Colonic mucosa (tissue), 4 donors: ENCODE measurements at regions not wholly inside any gene's neighbourhood (a gene's known extent, or its start where the extent isn't known, plus 50 kb on each side); places are given as distances from the start of the nearest gene placed in this dataset.

Source experiments
- DNase-seq: peaks from one replicate; pipeline ENCODE4 v3.0.0-alpha.2; 2020
- H3K27ac ChIP-seq: fragments of 200-600 bp; one replicate; pipeline ENCODE4 v1.8.0; 2021
- H3K27me3 ChIP-seq: fragments of 200-600 bp; one replicate; pipeline ENCODE4 v1.8.0; 2021
- H3K36me3 ChIP-seq: fragments of 200-600 bp; one replicate; pipeline ENCODE4 v1.8.0; 2021
- H3K4me1 ChIP-seq: fragments of 200-600 bp; one replicate; pipeline ENCODE4 v1.8.0; 2021; ENCODE audit warnings: mild to moderate bottlenecking
- H3K4me3 ChIP-seq: fragments of 200-600 bp; one replicate; pipeline ENCODE4 v1.8.0; 2021
- H3K9ac ChIP-seq, 2 donors: one replicate each; pipeline ENCODE4 v1.7.0; 2013; ENCODE audit warnings: control low read depth in 2 of 2, low read depth in 2 of 2, low read length in 2 of 2
- H3K9me3 ChIP-seq: fragments of 200-600 bp; one replicate; pipeline ENCODE4 v1.8.0; 2021
- CTCF ChIP-seq: fragments of 200-600 bp; IDR thresholded peaks from one replicate; pipeline ENCODE4 v1.8.0; 2022; ENCODE audit warnings: antibody characterized with exemption, mild to moderate bottlenecking
- intact Hi-C: fragments of 100-400 bp; cut with DNase I; formaldehyde crosslinking; loops from one replicate; pipeline ENCODE4 v1.14.1; 2022
- donor health status: healthy.
- donor health status: DM: no; HTN: no; CAD: no.
- donor health status: DM: no; HTN: no; CAD: no.

GRCh38 chr15:70453766-70454165, 309.6 kb downstream of the UACA start:
- Histone ChIP-seq H3K9me3 (no peaks in the 10 kb centered on the region), H3K9ac (no peak overlapping the region), H3K27me3 (no peaks in the 10 kb centered on the region), H3K27ac (no peak overlapping the region), H3K36me3 (no peaks in the 10 kb centered on the region), H3K4me3 (no peak overlapping the region), H3K4me1 (no peaks in the 10 kb centered on the region)
- no peak for DNase-seq
- intact Hi-C loops, result no loop called here
- TF ChIP-seq CTCF, result no peak

- Histone ChIP-seq H3K4me1 (no peaks in the 10 kb centered on the region), H3K9ac (no peak overlapping the region), H3K27ac (no peak overlapping the region), H3K27me3 (peaks cover 2% of the 10 kb centered on the region), H3K4me3 (no peak overlapping the region), H3K36me3 (no peaks in the 10 kb centered on the region), H3K9me3 (no peaks in the 10 kb centered on the region)
- intact Hi-C loops, result no loop called here
- DNase-seq, result no peak
- TF ChIP-seq CTCF, result no peak
Observed at GRCh38 chr15:70453238-70453637, 310.1 kb downstream of the UACA start.

GRCh38 chr15:70451821-70452653, 311.3 kb downstream of the UACA start:
- Histone ChIP-seq H3K27me3 (peaks cover 6% of the 10 kb centered on the region), H3K4me3 (no peak overlapping the region), H3K9ac (no peak overlapping the region), H3K36me3 (no peaks in the 10 kb centered on the region), H3K4me1 (no peaks in the 10 kb centered on the region), H3K9me3 (no peaks in the 10 kb centered on the region), H3K27ac (no peak overlapping the region)
- intact Hi-C loops, result no loop called here
- DNase-seq, result peak; percentile 33
- TF ChIP-seq CTCF, result no peak

GRCh38 chr15:70450142-70450443, 313.3 kb downstream of the UACA start:
- no peak for TF ChIP-seq CTCF
- no peak overlapping the region for H3K27ac ChIP-seq
- no peak overlapping the region for H3K4me3 ChIP-seq
- H3K27me3 ChIP-seq, result peaks cover 6% of the 10 kb centered on the region
- no peak for DNase-seq
- H3K36me3 ChIP-seq, result no peaks in the 10 kb centered on the region
- no peak overlapping the region for H3K9ac ChIP-seq
- intact Hi-C loops, result no loop called here
- H3K4me1 ChIP-seq, result no peaks in the 10 kb centered on the region
- no peaks in the 10 kb centered on the region for H3K9me3 ChIP-seq

GRCh38 chr15:70449311-70450141, 313.8 kb downstream of the UACA start:
- Histone ChIP-seq H3K4me1 (no peaks in the 10 kb centered on the region), H3K9me3 (no peaks in the 10 kb centered on the region), H3K9ac (no peak overlapping the region), H3K4me3 (no peak overlapping the region), H3K27me3 (peaks cover 6% of the 10 kb centered on the region), H3K27ac (no peak overlapping the region), H3K36me3 (no peaks in the 10 kb centered on the region)
- intact Hi-C loops, result loop anchor here (5.0 kb wide), 1 partner anchor 52 kb away; no protein-coding TSS in a partner anchor
- TF ChIP-seq CTCF, result no peak
- DNase-seq, result no peak
